SW 1271 (cell line): ENCODE measurements at regions not wholly inside any gene's neighbourhood (a gene's known extent, or its start where the extent isn't known, plus 50 kb on each side); places are given as distances from the start of the nearest gene placed in this dataset.

Source experiments
- DNase-seq, 2 experiments: peaks; one replicate each; lab custom pipeline; 2025; lab: John Stamatoyannopoulos, UW

DNA sequence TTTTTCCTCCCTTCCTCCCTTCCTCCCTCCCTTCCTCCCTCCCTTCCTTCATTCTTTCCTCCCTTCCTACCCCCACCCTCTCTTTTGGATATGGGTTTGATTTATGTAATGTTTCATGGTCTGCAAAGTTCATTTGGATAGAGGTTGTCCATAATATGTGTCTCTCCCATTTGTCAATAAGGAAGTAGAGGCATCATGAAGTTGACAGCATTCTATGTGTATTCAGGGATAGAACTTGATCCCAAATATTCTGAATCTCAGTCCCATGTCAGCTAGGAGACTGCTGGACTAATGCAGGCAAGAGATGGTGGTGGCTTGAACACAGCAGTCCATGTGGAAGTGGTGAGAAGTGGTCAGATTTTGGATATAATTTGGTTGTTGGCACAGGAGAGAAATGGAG is 90.7 kb upstream of the SLC6A6 start:
- DNase-seq, result no peak

DNA sequence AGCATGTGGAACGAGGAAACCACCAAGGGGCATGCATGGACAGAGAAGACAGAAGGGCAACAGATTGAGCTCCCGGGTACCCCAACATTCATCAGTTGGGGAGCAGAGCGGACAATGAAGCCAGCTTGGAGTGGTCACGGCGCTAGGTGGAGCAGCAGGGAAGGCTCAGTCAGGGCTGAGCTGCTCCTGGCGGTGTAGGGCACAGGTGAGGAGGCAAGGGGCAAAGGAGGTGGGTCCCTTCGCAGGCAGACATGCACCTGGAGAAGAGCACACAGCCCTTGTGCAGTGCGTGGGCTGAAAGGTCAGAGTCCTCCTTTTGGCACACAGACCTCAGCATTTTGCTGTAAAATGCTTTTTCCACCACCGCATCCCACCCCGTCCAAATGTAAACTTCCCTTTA is 90.0 kb upstream of the SLC6A6 start:
- no peak for DNase-seq

DNA sequence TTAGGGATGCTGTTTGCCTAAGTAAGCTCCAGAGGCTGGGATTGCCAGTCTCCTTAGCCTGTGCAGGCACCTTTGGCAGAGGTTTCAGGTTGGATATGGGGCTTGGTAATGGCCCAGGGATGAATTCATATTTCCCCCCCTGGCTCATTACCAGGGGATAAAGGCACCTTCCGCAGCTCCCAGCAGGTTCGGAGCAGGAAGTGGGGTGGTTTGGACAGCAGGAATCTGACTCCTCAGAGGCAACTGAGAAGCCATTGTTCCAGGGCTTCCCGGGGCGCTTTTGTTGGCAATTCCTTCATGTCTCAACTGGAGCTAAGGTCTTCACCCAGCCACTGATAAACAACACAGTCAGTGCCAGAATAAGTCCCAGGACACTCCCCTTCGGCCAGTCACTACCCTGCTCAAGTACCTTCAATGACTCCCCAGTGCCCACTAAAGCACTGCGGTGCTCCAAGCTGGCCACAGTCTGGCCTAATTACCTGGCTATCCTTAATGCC is 85.3 kb upstream of the SLC6A6 start:
- DNase-seq, result no peak

DNA sequence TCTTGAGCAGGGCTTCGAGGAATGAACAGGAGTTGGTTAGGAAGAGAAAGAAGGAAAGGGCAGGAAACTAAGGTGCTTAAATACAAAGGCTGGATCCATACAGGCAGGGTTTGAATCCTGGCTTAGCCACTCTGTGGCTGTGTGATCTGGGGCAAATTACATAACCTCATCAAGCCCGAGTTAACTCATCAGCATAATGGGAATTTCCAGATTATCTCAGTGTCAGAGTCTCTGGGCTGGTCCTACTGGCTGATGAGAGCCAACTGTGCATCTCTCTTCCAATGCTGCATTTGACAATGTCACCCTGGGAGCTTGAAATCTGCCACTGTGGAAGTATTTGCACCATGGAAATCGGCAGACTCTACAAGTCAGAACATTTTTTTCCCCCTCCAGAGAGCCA is 83.8 kb upstream of the SLC6A6 start:
- DNase-seq, result no peak

DNA sequence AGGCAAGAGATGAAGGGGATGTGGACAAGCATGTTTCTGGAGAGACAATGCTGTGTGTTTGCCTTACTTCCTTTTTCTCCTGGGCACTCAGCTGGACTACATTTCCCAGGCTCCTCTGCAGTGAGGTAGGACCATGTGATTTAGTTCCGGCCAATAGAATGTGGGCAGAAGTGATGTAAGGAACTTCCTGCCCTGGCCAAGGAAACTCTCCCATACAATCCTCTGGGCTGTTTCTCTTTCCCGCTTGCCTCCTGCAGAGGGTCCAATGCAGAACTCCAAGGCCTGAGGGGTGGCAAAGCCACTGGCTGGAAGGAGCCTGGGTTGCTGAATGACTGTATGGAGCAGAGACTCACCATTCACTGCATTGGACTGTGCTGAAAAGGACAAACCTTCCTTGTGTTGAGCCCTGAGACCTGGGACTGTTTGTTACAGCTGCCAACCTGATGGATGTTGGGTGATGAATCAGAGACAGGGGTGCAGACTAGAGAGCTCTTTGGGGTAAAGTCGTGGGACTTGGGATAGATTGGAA is 82.7 kb upstream of the SLC6A6 start:
- DNase-seq, result peak; percentile 39 to 65

DNA sequence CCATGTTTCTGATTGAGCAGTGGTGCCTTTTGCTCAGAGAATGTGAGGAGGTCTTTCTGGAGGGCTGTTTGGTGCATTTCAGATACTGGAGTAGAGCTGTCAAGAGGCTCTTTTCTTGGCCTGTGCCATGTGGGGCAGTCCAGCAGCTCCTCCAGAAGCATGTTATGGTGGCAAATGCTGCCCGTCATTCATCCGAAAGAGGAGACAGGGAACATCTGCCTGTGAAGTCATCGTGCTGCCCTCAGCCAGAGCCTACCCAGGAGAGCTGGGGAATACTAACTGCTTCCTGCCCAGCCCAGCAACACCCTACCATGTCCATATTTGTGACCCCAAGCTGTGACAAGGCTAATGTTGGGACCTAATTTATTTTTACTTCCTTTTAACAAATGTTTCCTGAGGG is 82.2 kb upstream of the SLC6A6 start:
- DNase-seq, result no peak

DNA sequence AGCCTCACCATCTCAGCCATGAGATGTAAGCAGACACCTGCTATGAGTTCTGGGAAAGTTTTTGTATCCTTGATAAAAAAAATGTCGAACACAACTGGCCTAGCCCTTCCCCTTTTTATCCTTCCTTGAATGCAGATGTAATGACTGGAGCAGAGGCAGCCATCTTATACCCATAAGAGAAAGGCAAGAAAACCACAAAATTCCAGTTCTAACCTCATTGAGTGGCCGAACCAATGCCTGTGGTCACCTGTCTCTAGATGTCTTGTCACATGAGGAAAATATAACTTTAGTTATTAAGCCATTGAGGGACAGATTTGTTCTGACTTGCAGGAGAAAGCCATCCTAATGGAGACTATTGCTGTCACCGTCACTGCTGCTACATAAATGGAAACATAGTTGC is 80.4 kb upstream of the SLC6A6 start:
- no peak for DNase-seq

DNA sequence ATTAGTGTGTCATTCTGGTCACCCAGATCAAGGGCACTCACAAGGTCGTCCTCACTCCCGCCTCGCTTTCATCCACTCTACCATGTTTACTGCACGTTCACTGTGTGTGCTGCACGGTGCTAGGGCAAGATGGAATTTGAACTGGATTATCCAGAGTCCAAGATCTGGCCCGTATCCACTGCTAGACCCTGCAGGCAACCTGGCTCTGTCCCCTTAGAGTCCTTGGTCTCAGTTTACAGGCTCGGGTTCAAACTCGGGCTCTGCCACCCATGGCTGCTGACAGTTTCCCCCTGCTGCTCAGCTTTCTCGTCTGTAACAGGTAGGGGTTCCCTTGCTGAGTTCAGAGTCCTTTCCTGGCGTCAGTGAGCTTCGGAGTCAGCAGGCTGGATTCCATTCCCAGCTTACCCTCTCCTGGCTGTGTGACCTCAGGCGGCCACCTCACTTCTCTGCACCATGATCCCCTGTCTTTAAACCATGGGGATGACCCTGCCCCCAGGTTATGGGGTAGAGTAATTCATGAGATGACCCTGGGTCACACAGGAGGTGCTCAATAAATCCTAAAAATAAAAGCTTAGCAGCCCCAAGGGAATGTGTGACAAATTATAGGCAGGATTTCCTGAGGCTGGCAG is 79.6 kb upstream of the SLC6A6 start:
- DNase-seq, result no peak

DNA sequence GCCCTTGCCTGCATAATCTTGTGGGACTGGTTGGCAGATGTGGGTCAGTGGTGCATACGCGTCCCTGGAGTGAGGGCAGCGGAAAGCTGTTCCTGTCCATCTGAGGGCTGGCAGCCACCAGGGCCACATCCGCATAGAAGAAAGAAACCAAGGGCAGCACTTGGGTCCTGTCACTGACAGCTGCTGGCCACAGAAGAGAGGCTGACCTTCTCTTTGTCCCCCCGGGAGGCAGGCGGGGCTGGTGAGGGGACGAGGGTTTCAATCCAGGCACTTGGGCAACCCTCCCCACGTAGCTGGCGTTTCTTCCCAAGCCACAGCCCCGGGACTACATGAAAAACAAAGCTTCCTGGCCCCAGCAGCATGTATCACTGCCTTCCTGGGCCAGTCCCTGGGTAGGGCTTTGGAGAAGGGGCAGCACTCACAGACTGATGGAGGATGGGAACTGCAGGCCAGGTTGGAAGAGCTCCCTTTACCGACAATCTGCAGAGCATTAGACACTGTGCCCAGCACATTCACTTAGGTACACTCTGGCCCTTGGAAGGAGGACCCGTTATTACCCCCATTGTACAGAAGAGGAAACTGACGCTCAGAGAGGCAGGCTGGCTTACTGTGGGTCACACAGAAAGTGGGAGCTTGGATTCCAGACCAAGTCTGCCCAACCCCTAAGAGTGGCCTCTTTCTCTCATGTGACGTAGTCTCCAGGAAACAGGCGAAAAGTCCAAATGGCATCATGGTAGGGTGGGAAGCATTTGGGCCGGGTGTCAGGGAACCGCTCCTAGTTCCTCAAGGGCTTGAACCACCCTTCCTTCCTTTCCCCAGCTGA is 78.8 kb upstream of the SLC6A6 start:
- no peak for DNase-seq

DNA sequence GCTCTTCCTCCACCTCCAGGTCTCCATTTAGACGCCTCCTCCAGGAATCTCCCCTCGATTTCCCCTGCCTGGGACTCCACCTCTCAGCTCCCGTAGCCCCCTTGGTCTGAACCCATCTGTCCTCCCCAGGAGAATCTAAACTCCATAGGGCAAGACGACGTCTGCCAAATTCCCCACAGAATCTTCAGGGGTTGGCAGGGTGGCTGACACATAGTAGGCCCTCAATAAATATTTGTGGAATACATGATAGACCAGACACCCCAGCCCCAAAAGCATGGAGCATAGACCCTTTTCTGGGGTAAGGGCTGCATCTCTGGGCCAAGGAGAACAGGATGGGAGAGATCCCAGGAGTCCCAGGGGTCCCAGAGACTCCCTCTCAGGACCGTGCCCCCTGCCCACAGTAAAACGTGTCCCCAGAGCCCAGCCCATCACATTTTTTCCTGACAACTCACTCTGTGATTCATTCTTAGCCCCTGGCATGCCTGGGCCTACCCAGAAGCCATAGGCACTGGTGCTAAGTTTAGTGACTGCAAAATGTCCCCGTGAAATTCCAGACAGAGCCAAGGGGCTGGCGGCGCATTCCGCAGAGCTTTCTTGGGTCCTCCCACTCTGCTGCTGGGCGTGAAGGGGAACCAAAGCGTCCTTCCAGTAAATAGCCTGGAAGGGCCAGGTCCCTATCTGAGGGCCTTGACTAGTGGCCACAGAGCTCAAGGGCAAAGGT is 78.0 kb upstream of the SLC6A6 start:
- DNase-seq, result no peak

DNA sequence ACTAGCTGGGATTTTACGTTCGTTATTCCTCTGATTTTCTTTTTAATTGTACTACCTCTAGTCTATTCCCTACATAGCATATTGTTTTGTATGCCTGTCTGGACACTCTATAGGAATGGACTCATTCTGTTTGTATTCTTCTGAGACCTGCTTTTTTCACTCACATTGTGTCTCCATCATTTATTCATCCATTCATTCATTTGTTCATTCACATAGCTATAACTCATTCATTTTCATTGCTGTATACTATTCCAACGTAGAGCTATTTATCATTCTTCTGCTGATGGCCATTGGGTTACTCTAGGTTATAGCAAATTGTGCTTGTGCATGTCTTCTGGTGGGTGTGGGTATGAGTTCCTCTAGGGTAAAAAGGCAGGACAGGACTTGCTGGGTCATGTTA is 74.0 kb upstream of the SLC6A6 start:
- no peak for DNase-seq

DNA sequence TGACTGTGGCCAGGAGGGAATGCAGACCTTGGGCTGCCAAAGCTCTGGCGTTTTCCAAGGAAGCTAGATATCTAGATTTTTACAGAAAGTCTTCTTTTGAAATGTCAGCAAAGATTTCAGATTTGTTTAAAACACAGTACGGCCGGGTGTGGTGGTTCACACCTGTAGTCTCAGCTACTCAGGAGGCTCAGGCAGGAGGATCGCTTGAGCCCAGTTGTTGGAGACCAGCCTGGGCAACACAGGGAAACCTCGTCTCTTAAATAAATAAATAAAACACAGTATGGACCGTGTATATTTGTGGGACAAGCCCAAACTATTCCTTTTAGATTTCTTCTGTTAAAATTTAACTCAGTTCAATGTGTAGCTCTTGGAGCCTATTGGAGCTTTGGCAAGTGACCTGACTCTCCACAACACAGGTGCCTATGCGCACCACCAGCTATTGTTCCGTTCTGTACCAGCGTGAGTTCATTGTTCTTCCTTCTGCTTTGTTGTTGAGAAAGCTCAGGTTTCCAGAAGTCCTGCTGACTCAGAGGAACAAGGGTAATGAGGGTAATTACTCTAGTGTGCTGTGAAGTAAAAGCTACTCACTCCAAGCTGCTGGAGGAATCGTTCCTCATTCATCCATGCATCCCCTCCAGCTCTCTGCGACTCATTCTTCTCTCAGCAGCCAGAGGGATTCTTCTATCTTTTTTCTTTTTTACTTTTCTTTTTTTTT is 73.1 kb upstream of the SLC6A6 start:
- peak in 1 of 2 experiments; percentile 9 for DNase-seq

DNA sequence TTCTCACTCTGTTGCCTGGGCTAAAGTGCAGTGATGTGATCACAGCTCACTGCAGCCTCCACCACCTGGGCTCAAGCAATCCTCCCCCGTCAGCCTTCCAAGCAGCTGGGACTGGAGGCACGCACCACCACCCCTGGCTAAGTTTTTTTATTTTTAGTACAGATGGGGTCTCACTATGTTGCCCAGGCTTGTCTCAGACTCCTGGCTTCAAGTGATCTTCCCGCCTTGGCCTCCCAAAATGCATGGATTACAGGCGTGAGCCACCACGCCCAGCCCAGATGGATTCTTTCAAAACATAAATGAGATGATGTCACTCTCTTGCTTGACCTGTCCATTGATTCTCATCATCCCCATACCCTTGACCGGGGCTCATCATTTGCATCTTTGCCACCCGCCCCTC is 72.6 kb upstream of the SLC6A6 start:
- DNase-seq, result no peak

DNA sequence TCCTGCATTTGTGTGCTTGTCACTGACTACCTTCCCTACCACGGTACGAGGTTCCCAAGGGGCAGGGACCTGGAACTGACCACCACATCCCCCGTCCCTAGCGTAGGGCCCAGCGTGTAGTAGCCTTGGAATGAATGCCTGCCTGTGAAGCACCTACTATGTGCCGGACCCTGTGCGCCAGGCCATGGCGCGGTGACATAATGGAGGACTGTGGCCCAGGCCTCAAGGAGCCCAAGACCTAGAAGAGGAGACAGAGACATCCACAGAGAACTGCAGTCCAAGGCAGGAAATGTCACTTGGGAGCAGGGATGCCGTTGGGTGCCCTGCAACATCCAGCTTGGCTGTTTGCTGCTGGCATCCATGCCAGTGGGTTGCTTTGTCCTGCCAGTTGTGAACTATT is 71.9 kb upstream of the SLC6A6 start:
- no peak for DNase-seq

DNA sequence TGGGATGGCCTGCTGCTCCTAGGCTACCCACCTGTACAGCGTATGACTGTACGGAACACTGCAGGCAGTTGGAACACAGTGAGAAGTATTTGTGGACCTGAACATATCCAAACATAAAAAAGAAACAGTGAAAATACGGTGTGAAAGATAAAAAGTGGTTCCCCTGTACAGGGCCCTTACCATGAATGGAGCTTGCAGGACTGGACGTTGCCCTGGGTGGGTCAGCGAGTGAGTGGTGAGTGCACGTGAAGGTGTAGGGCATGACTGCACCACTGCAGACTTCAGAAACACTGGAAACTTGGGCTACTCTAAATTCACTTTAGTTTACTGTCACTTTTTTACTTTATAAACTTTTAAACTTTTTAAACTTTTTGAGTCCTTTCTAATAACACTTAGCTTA is 71.2 kb upstream of the SLC6A6 start:
- DNase-seq, result no peak

DNA sequence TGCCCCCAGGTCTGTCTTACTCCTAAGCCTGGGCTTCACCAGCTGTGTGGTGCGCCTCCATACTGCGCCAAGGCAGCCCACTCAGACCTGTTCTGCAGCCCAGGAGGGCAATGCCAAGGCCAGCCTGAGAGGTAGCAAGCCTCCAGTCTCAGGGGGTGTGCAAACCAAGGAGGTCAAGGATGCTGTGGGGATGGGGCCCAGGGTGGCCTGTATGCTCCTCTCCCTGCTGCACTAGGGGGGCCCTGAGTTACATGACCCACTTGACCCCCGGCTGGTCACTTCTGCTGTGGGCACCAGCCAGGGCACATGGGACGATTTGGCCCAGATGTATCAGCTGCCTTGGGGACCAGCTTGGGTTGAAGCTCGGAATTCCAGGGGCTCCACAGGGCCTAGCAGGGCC is 70.0 kb upstream of the SLC6A6 start:
- no peak for DNase-seq

DNA sequence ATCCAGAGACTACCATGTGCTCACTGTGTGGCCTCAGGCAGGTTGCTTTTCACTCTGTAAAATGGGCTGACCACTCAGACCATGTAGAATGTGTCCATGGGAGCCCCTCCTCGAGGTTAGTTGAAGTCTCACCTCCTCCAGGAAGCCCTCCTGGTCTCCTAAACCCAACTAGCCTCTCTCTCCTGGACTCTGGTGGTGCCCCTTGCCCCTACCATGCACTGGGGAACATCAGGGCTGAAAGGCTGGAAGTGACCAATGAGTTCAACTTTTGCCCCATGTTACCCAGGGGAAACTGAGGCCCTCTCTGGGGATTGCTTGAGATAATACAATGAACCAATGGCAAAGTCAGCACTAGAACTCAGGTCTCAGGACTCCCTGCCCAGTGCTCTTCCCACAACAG is 69.2 kb upstream of the SLC6A6 start:
- no peak for DNase-seq

DNA sequence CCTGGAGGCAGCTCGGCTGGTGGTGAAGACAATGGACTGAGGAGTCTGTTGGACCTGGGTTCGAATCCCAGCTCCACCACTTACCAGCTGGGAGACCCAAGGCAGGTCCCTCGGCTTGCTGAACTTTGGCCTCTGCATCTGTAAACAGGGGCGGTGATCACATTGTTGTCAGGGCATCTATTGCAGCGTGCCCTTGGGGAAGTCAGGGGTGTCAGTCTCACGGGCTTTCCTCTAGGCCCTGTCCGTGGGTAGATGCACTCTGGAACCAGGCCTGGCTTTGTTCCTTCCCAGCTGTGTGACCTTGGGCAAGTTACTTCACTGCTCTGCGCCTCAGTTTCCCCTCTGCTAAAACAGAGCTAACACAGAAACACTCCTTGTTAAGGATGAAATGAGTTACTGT is 68.8 kb upstream of the SLC6A6 start:
- DNase-seq, result no peak

DNA sequence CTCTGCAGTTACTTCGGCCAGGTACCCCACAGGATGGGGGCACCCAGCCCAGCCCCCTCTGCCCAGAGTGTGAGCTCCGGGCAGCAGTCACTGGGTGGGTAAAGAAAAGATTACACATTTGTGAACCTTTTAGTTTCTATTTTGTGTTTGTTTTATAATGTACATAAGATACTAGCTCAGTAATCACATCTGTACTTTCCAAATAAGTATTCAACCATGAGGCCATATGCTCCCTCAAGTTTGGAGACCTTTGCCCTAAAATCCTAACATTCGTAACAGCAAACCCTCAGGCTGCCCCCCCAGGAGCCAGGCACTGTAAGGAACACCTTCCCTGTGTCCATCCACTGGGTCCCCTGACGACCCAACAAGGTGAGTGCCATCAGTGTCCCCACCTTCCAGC is 68.3 kb upstream of the SLC6A6 start:
- no peak for DNase-seq

DNA sequence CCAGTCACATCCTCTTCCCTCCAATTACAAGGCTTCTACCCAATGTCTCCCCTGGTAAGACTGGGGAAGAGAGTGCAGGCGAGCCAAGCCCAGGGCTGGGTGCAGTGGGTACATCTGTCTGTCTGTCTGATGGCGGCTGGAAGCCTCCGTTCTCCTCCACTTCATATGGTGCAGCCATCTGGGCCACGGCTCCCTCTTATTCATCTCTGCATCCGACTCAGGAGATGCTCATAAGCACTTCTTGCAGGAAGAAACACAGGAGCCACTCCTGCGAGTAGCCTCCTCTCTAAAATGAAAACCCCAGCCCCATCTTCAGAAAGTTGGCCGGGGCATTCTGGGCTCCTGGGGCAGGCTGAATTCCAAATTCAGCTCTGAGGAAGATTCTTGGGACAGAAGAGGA is 67.5 kb upstream of the SLC6A6 start:
- no peak for DNase-seq

DNA sequence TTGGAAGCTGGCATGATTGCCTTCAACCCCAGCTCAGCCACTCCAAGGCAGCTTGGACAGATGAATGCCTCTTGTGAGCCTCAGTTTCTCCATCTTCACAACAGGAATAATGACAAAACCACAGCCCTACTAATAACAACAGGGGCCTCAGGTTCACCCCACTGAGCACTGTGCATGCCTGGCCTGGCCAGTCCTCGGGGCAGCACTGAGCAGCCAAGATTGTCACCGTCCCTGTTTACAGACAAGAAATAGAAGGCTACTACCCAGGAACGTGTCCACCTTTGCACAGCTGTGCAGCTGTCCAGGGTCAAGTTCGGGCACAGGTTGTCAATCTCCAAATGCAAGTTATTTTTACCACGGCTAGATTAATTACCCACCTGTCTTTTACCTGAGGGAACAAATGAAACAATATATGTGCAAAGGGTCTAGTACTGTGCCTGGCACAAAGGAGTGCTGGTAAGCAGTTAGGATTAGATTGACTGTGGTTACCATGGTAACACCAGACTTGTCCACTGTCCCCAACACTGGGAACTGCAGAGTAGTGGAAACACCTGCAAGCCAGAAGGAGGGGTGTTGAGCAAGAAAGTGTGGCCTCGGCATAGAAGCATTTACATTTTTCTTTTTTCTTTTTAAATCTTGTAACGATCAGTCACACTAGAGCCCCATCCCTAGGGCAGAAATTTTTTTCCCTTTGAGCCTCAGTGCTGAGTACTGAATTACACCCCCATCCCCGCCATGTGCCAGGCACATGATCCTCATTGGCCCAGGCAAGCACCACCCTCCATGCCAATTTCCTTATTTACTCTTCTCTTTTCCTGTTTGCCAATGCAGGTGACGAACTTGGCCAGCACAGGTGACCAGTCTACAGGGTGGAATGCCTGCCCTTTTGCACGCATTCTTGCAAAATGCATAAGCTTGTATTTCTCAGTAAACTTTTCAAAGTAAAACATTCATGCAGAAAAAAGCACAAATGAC is 66.3 kb upstream of the SLC6A6 start:
- no peak for DNase-seq
